ENCODE measurements at regions not wholly inside any gene's neighbourhood (a gene's known extent, or its start where the extent isn't known, plus 50 kb on each side); places are given as distances from the start of the nearest gene placed in this dataset.

DNA sequence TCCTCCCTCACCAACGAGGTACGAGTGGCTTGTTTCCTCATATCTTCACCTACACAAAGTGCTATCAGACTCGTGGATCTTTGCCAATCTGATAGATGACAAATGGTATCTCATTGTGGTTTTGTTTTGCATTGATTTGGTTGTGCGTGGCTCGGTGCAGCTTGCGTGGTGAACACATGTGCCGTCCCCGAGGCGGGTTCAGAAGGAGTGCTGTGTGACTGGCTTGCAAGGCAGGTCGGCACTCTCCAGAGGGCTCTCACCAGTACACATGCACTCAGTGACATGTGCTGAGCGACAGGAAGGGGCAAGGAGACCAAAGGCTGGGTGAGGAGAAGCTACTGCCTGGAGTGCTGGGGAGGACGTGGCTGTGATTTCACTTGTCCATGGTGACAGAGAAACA is 95.3 kb upstream of the PITX1 start:
- no peak overlapping the region for H3K23ac ChIP-seq (ENCODE audit: insufficient read length, low read depth, low read length)
- no peaks in the 10 kb centered on the region for H3K4me1 Mint-ChIP-seq
- no peaks in the 10 kb centered on the region for H3K79me1 ChIP-seq (ENCODE audit: insufficient read depth, low read depth, low read length, poor library complexity, severe bottlenecking)
- no peaks in the 10 kb centered on the region for H3K9me3 Mint-ChIP-seq
- TF ChIP-seq, protein P1, sequence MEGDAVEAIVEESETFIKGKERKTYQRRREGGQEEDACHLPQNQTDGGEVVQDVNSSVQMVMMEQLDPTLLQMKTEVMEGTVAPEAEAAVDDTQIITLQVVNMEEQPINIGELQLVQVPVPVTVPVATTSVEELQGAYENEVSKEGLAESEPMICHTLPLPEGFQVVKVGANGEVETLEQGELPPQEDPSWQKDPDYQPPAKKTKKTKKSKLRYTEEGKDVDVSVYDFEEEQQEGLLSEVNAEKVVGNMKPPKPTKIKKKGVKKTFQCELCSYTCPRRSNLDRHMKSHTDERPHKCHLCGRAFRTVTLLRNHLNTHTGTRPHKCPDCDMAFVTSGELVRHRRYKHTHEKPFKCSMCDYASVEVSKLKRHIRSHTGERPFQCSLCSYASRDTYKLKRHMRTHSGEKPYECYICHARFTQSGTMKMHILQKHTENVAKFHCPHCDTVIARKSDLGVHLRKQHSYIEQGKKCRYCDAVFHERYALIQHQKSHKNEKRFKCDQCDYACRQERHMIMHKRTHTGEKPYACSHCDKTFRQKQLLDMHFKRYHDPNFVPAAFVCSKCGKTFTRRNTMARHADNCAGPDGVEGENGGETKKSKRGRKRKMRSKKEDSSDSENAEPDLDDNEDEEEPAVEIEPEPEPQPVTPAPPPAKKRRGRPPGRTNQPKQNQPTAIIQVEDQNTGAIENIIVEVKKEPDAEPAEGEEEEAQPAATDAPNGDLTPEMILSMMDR (conservative IDR thresholded peaks at IDR 0.05), result no peak
- H4K20me1 ChIP-seq (ENCODE audit: control insufficient read depth, insufficient read depth, insufficient read length), result no peaks in the 10 kb centered on the region
- H3K79me2 ChIP-seq (ENCODE audit: insufficient read depth, low read length), result no peaks in the 10 kb centered on the region
- H3K27me3 Mint-ChIP-seq (ENCODE audit: low read depth), result peaks cover 44% of the 10 kb centered on the region
- H3K9ac ChIP-seq (ENCODE audit: extremely low read depth, insufficient read length, low read length), result no peak overlapping the region
- no peak overlapping the region for H3K56ac ChIP-seq (ENCODE audit: insufficient read length, low read depth, low read length)
- no peak overlapping the region for H3K4me2 ChIP-seq (ENCODE audit: insufficient read depth, insufficient read length, low read length)
- no peak overlapping the region for H2BK12ac ChIP-seq (ENCODE audit: insufficient read length, low read depth, low read length)
- H3K4ac ChIP-seq (ENCODE audit: low read depth, low read length), result no peak overlapping the region
- no peaks in the 10 kb centered on the region for H3K9me3 ChIP-seq (ENCODE audit: control insufficient read depth, low read depth, low read length)
- no peak overlapping the region for H4K91ac ChIP-seq (ENCODE audit: insufficient read length, low read depth, low read length)
- no peak overlapping the region for H4K8ac ChIP-seq (replicated peaks; ENCODE audit: insufficient read length, low read depth, low read length)
- no peak overlapping the region for H4K5ac ChIP-seq (ENCODE audit: insufficient read length, low read depth, low read length)
- no peaks in the 10 kb centered on the region for H3K23me2 ChIP-seq (ENCODE audit: insufficient read length, low read depth, low read length, poor library complexity, severe bottlenecking)
- H2BK120ac ChIP-seq (ENCODE audit: low read depth, low read length, poor library complexity, severe bottlenecking), result no peak overlapping the region
- no peak overlapping the region for H2AFZ ChIP-seq (ENCODE audit: low read length)
- no peak overlapping the region for H3K18ac ChIP-seq (ENCODE audit: insufficient read length, low read depth, low read length)
- no peaks in the 10 kb centered on the region for H3K36me3 Mint-ChIP-seq (ENCODE audit: insufficient read depth in 1 of 3, low read depth in 3 of 3)
- H3K27ac ChIP-seq (ENCODE audit: insufficient read length, low read depth, low read length), result no peak overlapping the region
- H2BK15ac ChIP-seq (ENCODE audit: low read depth, low read length), result no peak overlapping the region
- no peak overlapping the region for H2AK5ac ChIP-seq (ENCODE audit: insufficient read length, low read length)
- no peak overlapping the region for H3T11ph ChIP-seq (ENCODE audit: low read length)
- H3K4me1 ChIP-seq (ENCODE audit: insufficient read depth, low read length), result no peaks in the 10 kb centered on the region
- H3K27me3 ChIP-seq (ENCODE audit: insufficient read depth, low read length), result no peaks in the 10 kb centered on the region
- H3K14ac ChIP-seq (ENCODE audit: insufficient read depth, low read length), result no peak overlapping the region
- no CpG with 5 or more reads among the region's 12 CpGs for WGBS (ENCODE audit: extremely low coverage, insufficient read length, low lambda C conversion rate)
- no peak overlapping the region for H2BK20ac ChIP-seq (ENCODE audit: low read depth, low read length, poor library complexity, severe bottlenecking)
- no peak for DNase-seq
- no peak overlapping the region for H3K27ac Mint-ChIP-seq
- H3K4me3 Mint-ChIP-seq, result no peak overlapping the region
- no peak overlapping the region for H2BK5ac ChIP-seq (ENCODE audit: insufficient read length, low read length)
